ENCODE measurements at regions not wholly inside any gene's neighbourhood (a gene's known extent, or its start where the extent isn't known, plus 50 kb on each side); places are given as distances from the start of the nearest gene placed in this dataset.

DNA sequence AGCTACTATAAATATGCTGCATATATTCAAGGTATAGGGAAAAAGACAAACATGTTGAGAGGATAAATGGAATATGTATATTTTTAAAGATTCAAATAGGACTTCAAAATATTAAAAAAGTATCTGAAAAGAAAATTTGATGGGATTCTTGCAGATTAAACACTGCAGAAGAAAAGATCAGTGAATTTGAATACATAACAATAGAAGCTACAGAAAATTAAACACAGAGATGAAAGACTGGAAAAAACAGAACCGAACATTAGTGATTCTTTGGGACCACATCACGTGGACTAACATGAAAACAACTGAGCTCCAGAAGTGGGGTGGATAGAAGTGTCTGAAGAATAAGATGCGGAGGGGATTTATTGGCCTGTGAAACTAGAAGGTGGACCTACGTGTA lies 217.2 kb downstream of the RFC3 start:
- H3K4me1 ChIP-seq (ENCODE audit: low read length) = peaks cover 34% of the 10 kb centered on the region
- H3K9ac ChIP-seq (ENCODE audit: low read length) = no peak overlapping the region

DNA sequence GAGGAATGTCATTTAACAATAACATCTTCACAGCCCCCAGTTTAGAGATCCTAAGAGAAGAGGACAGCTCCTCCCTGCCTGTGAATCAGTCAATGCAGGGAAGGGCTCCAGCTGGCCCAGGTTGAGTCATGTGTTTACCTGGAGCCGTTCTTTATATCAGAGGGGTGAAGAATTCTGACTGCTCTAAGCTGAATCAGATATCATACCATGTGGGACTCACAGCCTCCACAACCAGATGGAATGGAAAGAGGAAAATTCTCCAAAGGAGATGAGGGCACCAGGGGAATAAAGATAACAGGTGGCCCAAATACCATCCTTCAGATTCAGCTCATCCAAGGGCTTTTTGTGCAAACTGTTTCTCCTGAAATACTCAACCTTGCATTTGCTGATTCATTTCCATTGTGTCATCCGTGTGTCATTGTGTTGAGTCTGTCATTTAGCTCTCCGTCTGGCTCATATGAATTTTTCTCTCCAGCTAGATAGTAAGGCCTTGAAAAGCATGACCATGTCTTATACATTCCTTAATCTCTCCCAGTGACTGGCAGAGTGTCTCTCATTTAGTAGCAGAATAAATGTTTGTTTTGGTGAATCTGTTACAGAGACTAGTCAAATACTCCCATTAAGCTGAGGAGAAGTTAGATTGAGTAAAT lies 217.9 kb downstream of the RFC3 start:
- Histone ChIP-seq H3K4me1 (ENCODE audit: low read length) (peaks cover 40% of the 10 kb centered on the region), H3K9ac (ENCODE audit: low read length) (no peak overlapping the region), H3K4me3 (ENCODE audit: low read length) (no peak overlapping the region), H3K4me2 (ENCODE audit: low read length) (no peak overlapping the region), H2AFZ (ENCODE audit: low read depth, low read length) (no peak overlapping the region), H3K79me2 (ENCODE audit: low read length) (no peaks in the 10 kb centered on the region), H3K27ac (ENCODE audit: low read length) (no peak overlapping the region), H3K36me3 (replicated peaks; ENCODE audit: low read depth, low read length) (no peaks in the 10 kb centered on the region), H3K9me3 (ENCODE audit: insufficient read depth, low read length) (no peaks in the 10 kb centered on the region), H3K27me3 (ENCODE audit: low read depth, low read length) (no peaks in the 10 kb centered on the region), H4K20me1 (ENCODE audit: insufficient read depth, low read length) (no peaks in the 10 kb centered on the region)
- TF ChIP-seq EZH2phosphoT487 (IDR thresholded peaks at IDR 0.05; ENCODE audit: low read depth) = no peak
- TF ChIP-seq, protein P1, sequence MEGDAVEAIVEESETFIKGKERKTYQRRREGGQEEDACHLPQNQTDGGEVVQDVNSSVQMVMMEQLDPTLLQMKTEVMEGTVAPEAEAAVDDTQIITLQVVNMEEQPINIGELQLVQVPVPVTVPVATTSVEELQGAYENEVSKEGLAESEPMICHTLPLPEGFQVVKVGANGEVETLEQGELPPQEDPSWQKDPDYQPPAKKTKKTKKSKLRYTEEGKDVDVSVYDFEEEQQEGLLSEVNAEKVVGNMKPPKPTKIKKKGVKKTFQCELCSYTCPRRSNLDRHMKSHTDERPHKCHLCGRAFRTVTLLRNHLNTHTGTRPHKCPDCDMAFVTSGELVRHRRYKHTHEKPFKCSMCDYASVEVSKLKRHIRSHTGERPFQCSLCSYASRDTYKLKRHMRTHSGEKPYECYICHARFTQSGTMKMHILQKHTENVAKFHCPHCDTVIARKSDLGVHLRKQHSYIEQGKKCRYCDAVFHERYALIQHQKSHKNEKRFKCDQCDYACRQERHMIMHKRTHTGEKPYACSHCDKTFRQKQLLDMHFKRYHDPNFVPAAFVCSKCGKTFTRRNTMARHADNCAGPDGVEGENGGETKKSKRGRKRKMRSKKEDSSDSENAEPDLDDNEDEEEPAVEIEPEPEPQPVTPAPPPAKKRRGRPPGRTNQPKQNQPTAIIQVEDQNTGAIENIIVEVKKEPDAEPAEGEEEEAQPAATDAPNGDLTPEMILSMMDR (IDR thresholded peaks at IDR 0.05; ENCODE audit: low read depth, low read length) = no peak

More for the DNA sequence above, 217.2 kb downstream of the RFC3 start:
- Histone ChIP-seq H3K4me2 (ENCODE audit: low read length) (no peak overlapping the region), H3K9me3 (ENCODE audit: insufficient read depth, low read length) (no peaks in the 10 kb centered on the region), H3K79me2 (ENCODE audit: low read length) (no peaks in the 10 kb centered on the region), H3K36me3 (replicated peaks; ENCODE audit: low read depth, low read length) (no peaks in the 10 kb centered on the region), H3K4me3 (ENCODE audit: low read length) (no peak overlapping the region), H3K27me3 (ENCODE audit: low read depth, low read length) (no peaks in the 10 kb centered on the region), H2AFZ (ENCODE audit: low read depth, low read length) (no peak overlapping the region), H3K27ac (ENCODE audit: low read length) (no peak overlapping the region), H4K20me1 (ENCODE audit: insufficient read depth, low read length) (no peaks in the 10 kb centered on the region)
- TF ChIP-seq EZH2phosphoT487 (IDR thresholded peaks at IDR 0.05; ENCODE audit: low read depth) = no peak
- TF ChIP-seq, protein P1 (IDR thresholded peaks at IDR 0.05; ENCODE audit: low read depth, low read length) = no peak

DNA sequence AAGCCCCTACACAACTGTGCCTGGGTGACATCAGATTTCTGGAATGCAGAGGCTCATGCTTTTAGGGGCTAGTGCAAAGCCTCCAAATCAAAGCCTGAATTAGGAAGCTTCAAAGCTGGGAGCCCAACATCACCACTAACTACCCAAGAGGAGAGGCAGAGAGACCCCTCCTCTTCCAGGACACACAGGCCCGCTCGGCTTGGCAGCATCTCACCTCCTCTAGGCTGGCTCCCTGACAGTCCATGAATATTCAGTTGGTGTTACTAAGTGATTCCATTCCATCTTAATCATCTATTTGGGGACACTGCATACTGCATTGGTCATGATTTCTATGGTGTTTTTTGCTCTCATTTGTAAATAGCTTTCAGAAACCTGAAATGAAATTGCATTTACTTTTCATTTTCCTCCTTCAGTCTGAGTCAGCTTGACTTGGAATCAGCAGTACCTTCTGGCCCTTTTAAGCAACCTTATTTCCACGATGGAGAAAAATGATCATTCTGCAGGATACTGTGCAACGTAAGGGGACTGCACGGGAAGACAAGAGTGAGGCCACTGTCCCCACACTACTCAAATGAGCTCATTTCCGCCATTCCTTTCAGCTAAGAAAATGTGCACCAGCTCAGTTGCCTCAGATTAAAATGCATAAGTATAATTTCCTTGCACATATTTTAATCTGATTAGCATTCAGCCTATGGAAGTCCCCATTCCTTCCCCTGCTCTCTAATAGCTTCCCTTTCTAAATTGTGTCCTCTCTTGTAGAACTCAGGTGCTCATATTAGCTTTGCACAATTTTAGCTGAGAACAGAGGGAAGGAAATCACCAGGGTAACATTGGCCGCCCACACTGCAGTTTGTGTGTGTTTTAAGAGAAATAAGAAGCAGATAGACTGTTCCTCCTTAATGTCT lies 219.9 kb downstream of the RFC3 start:
- peaks cover 46% of the 10 kb centered on the region for H3K4me1 ChIP-seq (ENCODE audit: low read length)
- peak overlapping the region; percentile 81 for H2AFZ ChIP-seq (ENCODE audit: low read depth, low read length)
- H3K27me3 ChIP-seq (ENCODE audit: low read depth, low read length) = no peaks in the 10 kb centered on the region
- no peaks in the 10 kb centered on the region for H3K79me2 ChIP-seq (ENCODE audit: low read length)
- H3K27ac ChIP-seq (ENCODE audit: low read length) = peak overlapping the region; percentile 83
- H3K4me3 ChIP-seq (ENCODE audit: low read length) = peak overlapping the region; percentile 56
- no peaks in the 10 kb centered on the region for H3K36me3 ChIP-seq (replicated peaks; ENCODE audit: low read depth, low read length)
- H3K4me2 ChIP-seq (ENCODE audit: low read length) = peak overlapping the region; percentile 73
- no peaks in the 10 kb centered on the region for H4K20me1 ChIP-seq (ENCODE audit: insufficient read depth, low read length)
- no peak for TF ChIP-seq EZH2phosphoT487 (IDR thresholded peaks at IDR 0.05; ENCODE audit: low read depth)
- TF ChIP-seq, protein P1 (IDR thresholded peaks at IDR 0.05; ENCODE audit: low read depth, low read length) = no peak
- no peaks in the 10 kb centered on the region for H3K9me3 ChIP-seq (ENCODE audit: insufficient read depth, low read length)
- H3K9ac ChIP-seq (ENCODE audit: low read length) = peak overlapping the region; percentile 48

DNA sequence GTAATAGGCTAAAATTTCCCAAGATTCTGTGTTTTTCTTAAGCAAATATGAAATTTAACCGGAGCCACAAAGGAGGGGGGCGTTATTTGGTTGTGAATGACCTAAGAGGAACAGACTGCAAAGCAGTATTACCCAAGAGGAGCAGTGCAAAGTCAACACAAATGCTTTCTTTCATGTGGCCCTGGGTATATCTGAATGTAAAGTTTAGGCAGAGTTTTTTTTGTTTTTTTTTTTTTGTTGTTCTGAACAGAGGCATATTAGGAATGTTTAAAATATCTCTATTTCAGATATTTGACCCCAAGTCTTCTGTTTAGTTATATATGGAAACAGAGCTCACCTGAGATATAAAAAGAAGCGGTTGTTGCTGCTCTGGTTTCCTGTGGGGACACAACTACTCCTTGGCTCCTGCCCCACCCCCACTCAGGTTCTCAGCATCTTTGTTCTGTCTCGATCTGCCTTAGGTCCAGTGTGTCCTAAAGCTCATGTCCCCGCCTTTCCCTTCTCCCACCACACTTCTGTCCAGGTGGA lies 220.7 kb downstream of the RFC3 start:
- no peak for TF ChIP-seq EZH2phosphoT487 (IDR thresholded peaks at IDR 0.05; ENCODE audit: low read depth)
- TF ChIP-seq, protein P1 (IDR thresholded peaks at IDR 0.05; ENCODE audit: low read depth, low read length) = no peak
- Histone ChIP-seq H3K79me2 (ENCODE audit: low read length) (no peaks in the 10 kb centered on the region), H3K27ac (ENCODE audit: low read length) (peak overlapping the region; percentile 83), H3K27me3 (ENCODE audit: low read depth, low read length) (no peaks in the 10 kb centered on the region), H3K4me1 (ENCODE audit: low read length) (peaks cover 46% of the 10 kb centered on the region), H4K20me1 (ENCODE audit: insufficient read depth, low read length) (no peaks in the 10 kb centered on the region), H3K4me2 (ENCODE audit: low read length) (peak overlapping the region; percentile 73), H3K9me3 (ENCODE audit: insufficient read depth, low read length) (no peaks in the 10 kb centered on the region), H3K9ac (ENCODE audit: low read length) (peak overlapping the region; percentile 48), H2AFZ (ENCODE audit: low read depth, low read length) (peak overlapping the region; percentile 81), H3K4me3 (ENCODE audit: low read length) (peak overlapping the region; percentile 56), H3K36me3 (replicated peaks; ENCODE audit: low read depth, low read length) (no peaks in the 10 kb centered on the region)

Measured in OCI-LY3 (cell line).